ENCODE measurements at regions not wholly inside any gene's neighbourhood (a gene's known extent, or its start where the extent isn't known, plus 50 kb on each side); places are given as distances from the start of the nearest gene placed in this dataset.

DNA sequence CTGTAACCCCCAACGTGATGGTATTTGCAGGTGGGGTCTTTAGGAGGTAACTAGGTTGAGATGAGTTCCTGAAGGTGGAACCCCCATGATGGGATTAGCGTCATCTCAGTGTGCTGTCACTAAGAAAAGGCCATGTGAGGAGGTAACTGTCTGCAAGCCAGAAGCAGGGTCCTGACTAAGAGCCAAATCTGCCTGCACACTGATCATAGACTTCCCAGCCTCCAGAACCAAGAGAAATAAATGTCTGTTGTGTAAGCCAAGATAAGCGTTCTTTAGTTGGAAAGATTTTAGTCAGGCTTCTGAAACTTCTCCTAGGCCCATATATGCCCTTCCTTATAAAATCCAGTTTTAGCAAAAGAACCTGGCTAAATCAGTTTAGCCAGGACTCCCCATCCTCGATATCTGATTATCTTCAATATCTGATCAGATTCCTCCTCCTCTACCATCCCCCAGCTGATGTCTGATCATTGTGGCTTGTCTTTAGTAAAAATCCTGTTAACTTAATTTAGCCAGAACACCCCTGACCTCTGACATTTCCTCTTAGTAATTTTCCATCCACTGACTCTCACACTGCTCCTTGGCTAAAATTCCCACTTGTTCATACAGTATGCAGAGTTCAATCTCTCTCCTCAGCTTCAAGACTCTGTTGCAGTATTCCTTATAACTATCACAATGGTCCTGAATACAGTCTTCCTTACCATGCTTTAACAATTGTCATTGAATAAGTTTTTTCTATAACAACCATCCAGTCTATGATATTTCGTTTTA lies 835.4 kb upstream of the PHF14 start:
- TF ChIP-seq, protein P1, sequence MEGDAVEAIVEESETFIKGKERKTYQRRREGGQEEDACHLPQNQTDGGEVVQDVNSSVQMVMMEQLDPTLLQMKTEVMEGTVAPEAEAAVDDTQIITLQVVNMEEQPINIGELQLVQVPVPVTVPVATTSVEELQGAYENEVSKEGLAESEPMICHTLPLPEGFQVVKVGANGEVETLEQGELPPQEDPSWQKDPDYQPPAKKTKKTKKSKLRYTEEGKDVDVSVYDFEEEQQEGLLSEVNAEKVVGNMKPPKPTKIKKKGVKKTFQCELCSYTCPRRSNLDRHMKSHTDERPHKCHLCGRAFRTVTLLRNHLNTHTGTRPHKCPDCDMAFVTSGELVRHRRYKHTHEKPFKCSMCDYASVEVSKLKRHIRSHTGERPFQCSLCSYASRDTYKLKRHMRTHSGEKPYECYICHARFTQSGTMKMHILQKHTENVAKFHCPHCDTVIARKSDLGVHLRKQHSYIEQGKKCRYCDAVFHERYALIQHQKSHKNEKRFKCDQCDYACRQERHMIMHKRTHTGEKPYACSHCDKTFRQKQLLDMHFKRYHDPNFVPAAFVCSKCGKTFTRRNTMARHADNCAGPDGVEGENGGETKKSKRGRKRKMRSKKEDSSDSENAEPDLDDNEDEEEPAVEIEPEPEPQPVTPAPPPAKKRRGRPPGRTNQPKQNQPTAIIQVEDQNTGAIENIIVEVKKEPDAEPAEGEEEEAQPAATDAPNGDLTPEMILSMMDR (IDR thresholded peaks at IDR 0.05; ENCODE audit: low read length) = no peak
- TF ChIP-seq EZH2 (optimal IDR thresholded peaks at IDR 0.05; ENCODE audit: low read depth, low read length) = no peak
- TF ChIP-seq EZH2phosphoT487 (IDR thresholded peaks at IDR 0.05; ENCODE audit: low read length) = no peak

All from MM.1S (cell line).